ENCODE measurements at regions not wholly inside any gene's neighbourhood (a gene's known extent, or its start where the extent isn't known, plus 50 kb on each side); places are given as distances from the start of the nearest gene placed in this dataset.
"Not testable (repeated sequence)": the region's sequence is repeated elsewhere in the genome, so short reads cannot be mapped to it uniquely, and the experiment has no call there.

GRCh38 chr2:158882297-158882696 lies 86.1 kb upstream of the TANC1 start:
- Histone ChIP-seq H3K27me3 (ENCODE audit: control insufficient read depth, insufficient read depth, low read length) (no peaks in the 10 kb centered on the region), H3K9me3 (ENCODE audit: control insufficient read depth, low read length) (no peaks in the 10 kb centered on the region), H3K9ac (no peak overlapping the region), H3K36me3 (ENCODE audit: control insufficient read depth, insufficient read depth, low read length) (no peaks in the 10 kb centered on the region), H2AFZ (no peak overlapping the region), H3K4me3 (ENCODE audit: low read depth, low read length) (no peak overlapping the region), H3K4me2 (ENCODE audit: low read length) (no peak overlapping the region), H3K79me2 (no peaks in the 10 kb centered on the region), H3K27ac (no peak overlapping the region), H3K4me1 (peaks cover 3% of the 10 kb centered on the region)
- TF ChIP-seq CTCF (IDR thresholded peaks at IDR 0.05) = no peak

GRCh38 chr2:158884552-158884951 lies 83.9 kb upstream of the TANC1 start:
- H3K4me2 ChIP-seq (ENCODE audit: low read length); H2AFZ ChIP-seq; H3K9me3 ChIP-seq (ENCODE audit: control insufficient read depth, low read length); H3K27me3 ChIP-seq (ENCODE audit: control insufficient read depth, insufficient read depth, low read length); H3K36me3 ChIP-seq (ENCODE audit: control insufficient read depth, insufficient read depth, low read length); H3K4me1 ChIP-seq; H3K27ac ChIP-seq; H3K4me3 ChIP-seq (ENCODE audit: low read depth, low read length); H3K9ac ChIP-seq; H3K79me2 ChIP-seq: not testable (repeated sequence)

GRCh38 chr2:158885018-158885678 lies 83.3 kb upstream of the TANC1 start:
- not testable (repeated sequence) for H3K9ac ChIP-seq; H3K36me3 ChIP-seq (ENCODE audit: control insufficient read depth, insufficient read depth, low read length); H3K27ac ChIP-seq; H3K79me2 ChIP-seq; H3K9me3 ChIP-seq (ENCODE audit: control insufficient read depth, low read length); H3K4me1 ChIP-seq; H3K4me3 ChIP-seq (ENCODE audit: low read depth, low read length); H3K27me3 ChIP-seq (ENCODE audit: control insufficient read depth, insufficient read depth, low read length); H3K4me2 ChIP-seq (ENCODE audit: low read length)
- H2AFZ ChIP-seq = peak overlapping the region; percentile 20

GRCh38 chr2:158885679-158886050 lies 82.8 kb upstream of the TANC1 start:
- H3K9ac ChIP-seq; H3K79me2 ChIP-seq; H3K4me3 ChIP-seq (ENCODE audit: low read depth, low read length); H3K4me1 ChIP-seq; H3K27ac ChIP-seq; H3K9me3 ChIP-seq (ENCODE audit: control insufficient read depth, low read length); H3K4me2 ChIP-seq (ENCODE audit: low read length); H3K27me3 ChIP-seq (ENCODE audit: control insufficient read depth, insufficient read depth, low read length); H3K36me3 ChIP-seq (ENCODE audit: control insufficient read depth, insufficient read depth, low read length): not testable (repeated sequence)
- peak overlapping the region; percentile 33 for H2AFZ ChIP-seq

- Histone ChIP-seq H3K79me2 (no peaks in the 10 kb centered on the region), H3K4me3 (ENCODE audit: low read depth, low read length) (no peak overlapping the region), H3K4me1 (peaks cover 3% of the 10 kb centered on the region), H3K4me2 (ENCODE audit: low read length) (no peak overlapping the region), H2AFZ (no peak overlapping the region), H3K9me3 (ENCODE audit: control insufficient read depth, low read length) (no peaks in the 10 kb centered on the region), H3K36me3 (ENCODE audit: control insufficient read depth, insufficient read depth, low read length) (no peaks in the 10 kb centered on the region), H3K27ac (no peak overlapping the region), H3K9ac (no peak overlapping the region), H3K27me3 (ENCODE audit: control insufficient read depth, insufficient read depth, low read length) (no peaks in the 10 kb centered on the region)
- no peak for TF ChIP-seq CTCF (IDR thresholded peaks at IDR 0.05)
Observed at GRCh38 chr2:158889135-158889853, 79.1 kb upstream of the TANC1 start.

GRCh38 chr2:158890296-158890905 lies 78.0 kb upstream of the TANC1 start:
- H3K9me3 ChIP-seq (ENCODE audit: control insufficient read depth, low read length) = no peaks in the 10 kb centered on the region
- H3K4me1 ChIP-seq = no peaks in the 10 kb centered on the region
- no peak for TF ChIP-seq CTCF (IDR thresholded peaks at IDR 0.05)
- no peak overlapping the region for H3K9ac ChIP-seq
- H3K79me2 ChIP-seq = no peaks in the 10 kb centered on the region
- H2AFZ ChIP-seq = no peak overlapping the region
- no peaks in the 10 kb centered on the region for H3K36me3 ChIP-seq (ENCODE audit: control insufficient read depth, insufficient read depth, low read length)
- H3K27me3 ChIP-seq (ENCODE audit: control insufficient read depth, insufficient read depth, low read length) = no peaks in the 10 kb centered on the region
- H3K27ac ChIP-seq = no peak overlapping the region
- H3K4me3 ChIP-seq (ENCODE audit: low read depth, low read length) = no peak overlapping the region
- no peak overlapping the region for H3K4me2 ChIP-seq (ENCODE audit: low read length)

Data from parathyroid adenoma (tissue), 2 donors.